MM.1S (cell line): ENCODE measurements at regions not wholly inside any gene's neighbourhood (a gene's known extent, or its start where the extent isn't known, plus 50 kb on each side); places are given as distances from the start of the nearest gene placed in this dataset.

Source experiments
- CTCF ChIP-seq: fragments of 300-600 bp; sonication (generic); IDR thresholded peaks from 2 replicates; pipeline ENCODE4 v1.5.1; 2016; ENCODE audit warnings: antibody characterized with exemption, low read length, mixed read lengths
- EZH2 ChIP-seq: fragments of 300-600 bp; sonication (generic); optimal IDR thresholded peaks from 2 replicates; pipeline ENCODE3; 2017; ENCODE audit warnings: low read depth, mild to moderate bottlenecking, antibody characterized with exemption, low read length, mixed read lengths

GRCh38 chr4:45566896-45567603 lies 556.8 kb downstream of the GABRG1 start:
- TF ChIP-seq CTCF = no peak
- no peak for TF ChIP-seq EZH2
